Suprapubic skin (tissue), 4 donors: ENCODE measurements at regions not wholly inside any gene's neighbourhood (a gene's known extent, or its start where the extent isn't known, plus 50 kb on each side); places are given as distances from the start of the nearest gene placed in this dataset.

Experiments
- DNase-seq, 2 donors: peaks; one replicate each; pipeline ENCODE4 v3.0.0-alpha.2; 2019; ENCODE audit warnings: low spot score in 2 of 2
- H3K27ac ChIP-seq: fragments of 200-600 bp; sonication (generic); one replicate; pipeline ENCODE4 v1.5.1; 2019
- H3K27me3 ChIP-seq: fragments of 200-600 bp; sonication (generic); one replicate; pipeline ENCODE4 v1.5.1; 2019
- H3K36me3 ChIP-seq: fragments of 200-600 bp; sonication (generic); one replicate; pipeline ENCODE4 v1.5.1; 2019
- H3K4me1 ChIP-seq: fragments of 200-600 bp; sonication (generic); one replicate; pipeline ENCODE4 v1.5.1; 2019
- H3K4me3 ChIP-seq: fragments of 200-600 bp; sonication (generic); one replicate; pipeline ENCODE4 v1.5.1; 2019; ENCODE audit warnings: mild to moderate bottlenecking
- H3K9me3 ChIP-seq: fragments of 200-600 bp; sonication (generic); one replicate; pipeline ENCODE4 v1.5.1; 2019
- CTCF ChIP-seq, 2 donors: fragments of 200-600 bp in 1 of 2; fragments of 450-650 bp in 1 of 2; sonication (generic) in 1 of 2; IDR thresholded peaks; one replicate each; pipeline ENCODE4 v1.5.1; 2016 to 2019; ENCODE audit warnings: antibody characterized with exemption in 2 of 2, mild to moderate bottlenecking in 1 of 2, moderate library complexity in 1 of 2
- EP300 ChIP-seq: sonication (generic); formaldehyde crosslinking; IDR thresholded peaks from one replicate; pipeline ENCODE4 v1.6.1; 2017; ENCODE audit warnings: antibody characterized with exemption
- POLR2A ChIP-seq, 2 donors: fragments of 450-650 bp; IDR thresholded peaks; one replicate each; pipeline ENCODE4 v1.6.1; 2017; ENCODE audit warnings: antibody characterized with exemption in 2 of 2, mild to moderate bottlenecking in 2 of 2, moderate library complexity in 2 of 2
- POLR2AphosphoS5 ChIP-seq, 3 donors: sonication (generic); formaldehyde crosslinking; IDR thresholded peaks; one replicate each; pipeline ENCODE4 v1.6.1; 2017; ENCODE audit warnings: antibody characterized with exemption in 3 of 3
- WGBS: methylation state at CpG from one replicate; pipeline ENCODE4 v1.1.5; 2018; 5-methylcytosine and 5-hydroxymethylcytosine counted together

- Histone ChIP-seq H3K4me1 (no peaks in the 10 kb centered on the region), H3K27ac (no peak overlapping the region), H3K4me3 (no peak overlapping the region), H3K27me3 (peaks cover 98% of the 10 kb centered on the region), H3K9me3 (no peaks in the 10 kb centered on the region), H3K36me3 (no peaks in the 10 kb centered on the region)
- WGBS, result 12% methylated on average over 15 of the region's 15 CpGs
- no peak for TF ChIP-seq POLR2AphosphoS5 (IDR thresholded peaks at IDR 0.05)
- no peak for TF ChIP-seq CTCF (IDR thresholded peaks at IDR 0.05)
- no peak for TF ChIP-seq POLR2A (IDR thresholded peaks at IDR 0.05)
- TF ChIP-seq EP300, result no peak
- no peak for DNase-seq
Measured at GRCh38 chr6:28816339-28816908, 107.4 kb downstream of the TRIM27 start.

- H3K4me1 ChIP-seq, result no peaks in the 10 kb centered on the region
- DNase-seq, result no peak
- H3K4me3 ChIP-seq, result no peak overlapping the region
- no peaks in the 10 kb centered on the region for H3K9me3 ChIP-seq
- WGBS, result 6% methylated on average over 27 of the region's 27 CpGs
- H3K36me3 ChIP-seq, result no peaks in the 10 kb centered on the region
- no peak overlapping the region for H3K27ac ChIP-seq
- H3K27me3 ChIP-seq, result peaks cover 98% of the 10 kb centered on the region
- TF ChIP-seq POLR2A (IDR thresholded peaks at IDR 0.05) (no peak), CTCF (IDR thresholded peaks at IDR 0.05) (no peak), EP300 (no peak)
Measured at GRCh38 chr6:28816909-28817807, 106.6 kb downstream of the TRIM27 start.

DNA sequence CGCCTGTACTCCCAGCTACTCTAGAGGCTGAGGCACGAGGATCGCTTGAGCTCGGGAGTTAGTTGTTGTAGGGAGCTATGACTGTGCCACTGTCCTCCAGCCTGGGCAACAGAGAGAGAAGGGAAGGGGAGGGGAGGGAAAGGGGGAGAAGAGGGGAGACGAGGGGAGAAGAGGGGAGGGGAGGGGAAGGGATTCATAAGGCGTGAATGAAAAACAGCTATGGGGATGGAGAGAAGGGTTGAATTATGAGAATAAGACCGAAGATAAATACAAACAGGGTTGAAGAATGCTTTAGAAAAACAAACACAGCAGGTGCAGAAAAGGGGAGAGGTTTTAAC lies 106.0 kb downstream of the TRIM27 start:
- Histone ChIP-seq H3K27ac (no peak overlapping the region), H3K27me3 (peaks cover 98% of the 10 kb centered on the region), H3K9me3 (no peaks in the 10 kb centered on the region), H3K4me3 (no peak overlapping the region), H3K36me3 (no peaks in the 10 kb centered on the region), H3K4me1 (no peaks in the 10 kb centered on the region)
- DNase-seq, result no peak
- no peak for TF ChIP-seq POLR2AphosphoS5 (IDR thresholded peaks at IDR 0.05)
- TF ChIP-seq CTCF (IDR thresholded peaks at IDR 0.05), result no peak
- TF ChIP-seq EP300, result no peak
- no peak for TF ChIP-seq POLR2A (IDR thresholded peaks at IDR 0.05)
- 14% methylated on average over 7 of the region's 7 CpGs for WGBS

GRCh38 chr6:28824793-28825731 lies 98.7 kb downstream of the TRIM27 start:
- Histone ChIP-seq H3K4me3 (no peak overlapping the region), H3K27ac (no peak overlapping the region), H3K36me3 (no peaks in the 10 kb centered on the region), H3K4me1 (peaks cover 6% of the 10 kb centered on the region), H3K9me3 (no peaks in the 10 kb centered on the region), H3K27me3 (peaks cover 91% of the 10 kb centered on the region)
- no peak for DNase-seq
- WGBS, result 4% methylated on average over 34 of the region's 34 CpGs
- TF ChIP-seq CTCF (IDR thresholded peaks at IDR 0.05), result no peak
- TF ChIP-seq POLR2A (IDR thresholded peaks at IDR 0.05), result no peak
- no peak for TF ChIP-seq EP300
- no peak for TF ChIP-seq POLR2AphosphoS5 (IDR thresholded peaks at IDR 0.05)
